Dedifferentiated amniotic fluid mesenchymal stem cell (primary cell): ENCODE measurements at regions not wholly inside any gene's neighbourhood (a gene's known extent, or its start where the extent isn't known, plus 50 kb on each side); places are given as distances from the start of the nearest gene placed in this dataset.

Experiments
- DNase-seq: peaks from one replicate; pipeline ENCODE4 v3.0.0-alpha.2; 2016; ENCODE audit errors: extremely low spot score

GRCh38 chr13:21822029-21822428, 151.2 kb downstream of the FGF9 start:
- DNase-seq, result no peak

GRCh38 chr13:21823416-21823815, 152.5 kb downstream of the FGF9 start:
- DNase-seq, result no peak

- DNase-seq, result no peak
Measured at GRCh38 chr13:21823949-21824348, 153.1 kb downstream of the FGF9 start.

GRCh38 chr13:21825186-21825585, 154.3 kb downstream of the FGF9 start:
- no peak for DNase-seq

GRCh38 chr13:21825801-21826200, 154.9 kb downstream of the FGF9 start:
- no peak for DNase-seq

- DNase-seq, result no peak
Measured at GRCh38 chr13:21826214-21827015, 155.5 kb downstream of the FGF9 start.

GRCh38 chr13:21831654-21832324, 160.9 kb downstream of the FGF9 start:
- DNase-seq, result no peak

- DNase-seq, result no peak
Measured at GRCh38 chr13:21833921-21834320, 163.0 kb downstream of the FGF9 start.

- no peak for DNase-seq
Measured at GRCh38 chr13:21834521-21834920, 163.6 kb downstream of the FGF9 start.

- no peak for DNase-seq
Measured at GRCh38 chr13:21837288-21837687, 166.4 kb downstream of the FGF9 start.

GRCh38 chr13:21837841-21838551, 167.1 kb downstream of the FGF9 start:
- no peak for DNase-seq

GRCh38 chr13:21846605-21847004, 175.7 kb downstream of the FGF9 start:
- DNase-seq, result no peak

- DNase-seq, result no peak
Measured at GRCh38 chr13:21849323-21849722, 178.4 kb downstream of the FGF9 start.

GRCh38 chr13:21850013-21851006, 179.4 kb downstream of the FGF9 start:
- no peak for DNase-seq

- DNase-seq, result no peak
Measured at GRCh38 chr13:21852043-21852442, 181.2 kb downstream of the FGF9 start.

- DNase-seq, result no peak
Measured at GRCh38 chr13:21853779-21854178, 182.9 kb downstream of the FGF9 start.

GRCh38 chr13:21868823-21869222, 197.9 kb downstream of the FGF9 start:
- DNase-seq, result no peak

GRCh38 chr13:21871382-21871781, 200.5 kb downstream of the FGF9 start:
- no peak for DNase-seq

- DNase-seq, result no peak
Measured at GRCh38 chr13:21871919-21872318, 201.0 kb downstream of the FGF9 start.

- no peak for DNase-seq
Measured at GRCh38 chr13:21872795-21873194, 201.9 kb downstream of the FGF9 start.

- DNase-seq, result no peak
Measured at GRCh38 chr13:21875116-21875515, 204.2 kb downstream of the FGF9 start.
